ENCODE measurements at regions not wholly inside any gene's neighbourhood (a gene's known extent, or its start where the extent isn't known, plus 50 kb on each side); places are given as distances from the start of the nearest gene placed in this dataset.

GRCh38 chr22:48835364-48835763 lies 992.3 kb downstream of the BRD1 start:
- Histone ChIP-seq H3K4me1 (ENCODE audit: insufficient read depth) (no peaks in the 10 kb centered on the region), H3K27ac (no peak overlapping the region), H3K27me3 (no peaks in the 10 kb centered on the region), H3K9me3 (no peaks in the 10 kb centered on the region), H3K36me3 (no peaks in the 10 kb centered on the region), H3K4me3 (no peak overlapping the region)
- intact Hi-C loops (cut with DNase I): no loop called here
- WGBS, 3 donors: 42 to 58% (median 48%) methylated on average over 11 of the region's 11 CpGs
- TF ChIP-seq, protein P1, sequence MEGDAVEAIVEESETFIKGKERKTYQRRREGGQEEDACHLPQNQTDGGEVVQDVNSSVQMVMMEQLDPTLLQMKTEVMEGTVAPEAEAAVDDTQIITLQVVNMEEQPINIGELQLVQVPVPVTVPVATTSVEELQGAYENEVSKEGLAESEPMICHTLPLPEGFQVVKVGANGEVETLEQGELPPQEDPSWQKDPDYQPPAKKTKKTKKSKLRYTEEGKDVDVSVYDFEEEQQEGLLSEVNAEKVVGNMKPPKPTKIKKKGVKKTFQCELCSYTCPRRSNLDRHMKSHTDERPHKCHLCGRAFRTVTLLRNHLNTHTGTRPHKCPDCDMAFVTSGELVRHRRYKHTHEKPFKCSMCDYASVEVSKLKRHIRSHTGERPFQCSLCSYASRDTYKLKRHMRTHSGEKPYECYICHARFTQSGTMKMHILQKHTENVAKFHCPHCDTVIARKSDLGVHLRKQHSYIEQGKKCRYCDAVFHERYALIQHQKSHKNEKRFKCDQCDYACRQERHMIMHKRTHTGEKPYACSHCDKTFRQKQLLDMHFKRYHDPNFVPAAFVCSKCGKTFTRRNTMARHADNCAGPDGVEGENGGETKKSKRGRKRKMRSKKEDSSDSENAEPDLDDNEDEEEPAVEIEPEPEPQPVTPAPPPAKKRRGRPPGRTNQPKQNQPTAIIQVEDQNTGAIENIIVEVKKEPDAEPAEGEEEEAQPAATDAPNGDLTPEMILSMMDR (IDR thresholded peaks at IDR 0.05): no peak
- TF ChIP-seq EP300 (IDR thresholded peaks at IDR 0.05) (no peak), POLR2A (IDR thresholded peaks at IDR 0.05) (no peak)
- DNase-seq: no peak

DNA sequence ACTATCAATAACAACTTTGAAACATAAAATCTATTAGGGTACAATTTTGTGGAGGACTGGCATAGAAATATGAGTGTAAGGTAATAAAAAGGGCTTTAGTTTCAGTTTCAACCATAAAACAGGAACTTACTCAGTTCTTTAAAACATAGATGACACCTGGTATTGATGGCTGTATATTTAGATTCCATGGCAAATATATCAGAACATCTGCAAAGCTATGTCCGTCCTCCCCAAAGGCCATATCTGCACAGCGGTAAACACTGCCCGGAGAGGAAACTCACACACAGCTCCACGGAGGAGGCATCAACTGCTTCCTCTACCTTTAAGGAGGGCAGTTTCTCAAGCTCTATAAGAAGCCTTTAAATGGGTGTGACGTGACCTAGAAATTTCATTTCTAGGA lies 993.3 kb downstream of the BRD1 start:
- H3K27me3 ChIP-seq: no peaks in the 10 kb centered on the region
- no peak overlapping the region for H3K4me3 ChIP-seq
- DNase-seq: no peak
- no peak overlapping the region for H3K27ac ChIP-seq
- H3K36me3 ChIP-seq: no peaks in the 10 kb centered on the region
- no peaks in the 10 kb centered on the region for H3K9me3 ChIP-seq
- intact Hi-C loops (cut with DNase I): no loop called here
- H3K4me1 ChIP-seq (ENCODE audit: insufficient read depth): no peaks in the 10 kb centered on the region
- 49 to 75% (median 64%) methylated on average over 5 of the region's 5 CpGs for WGBS, 3 donors
- TF ChIP-seq, protein P1 (IDR thresholded peaks at IDR 0.05): no peak
- no peak for TF ChIP-seq POLR2A (IDR thresholded peaks at IDR 0.05)
- TF ChIP-seq EP300 (IDR thresholded peaks at IDR 0.05): no peak

DNA sequence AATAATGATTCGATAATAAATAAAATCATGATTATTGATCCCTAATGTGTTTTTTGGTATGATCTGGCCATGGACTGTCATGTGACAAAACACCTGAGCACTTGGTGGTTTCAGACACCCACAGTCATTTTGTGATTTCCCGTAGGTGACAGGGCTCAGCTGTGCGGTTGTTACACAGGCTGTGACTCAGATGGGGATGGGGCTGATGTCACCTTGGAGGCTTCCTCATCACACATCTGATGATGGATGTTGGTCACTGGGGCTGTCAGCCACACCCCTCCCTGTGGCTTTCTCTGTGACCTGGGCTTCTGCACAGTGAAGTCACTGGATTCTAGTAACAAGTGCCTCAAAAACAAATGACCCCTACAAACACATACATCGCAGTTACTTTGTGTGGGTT lies 995.1 kb downstream of the BRD1 start:
- no peaks in the 10 kb centered on the region for H3K4me1 ChIP-seq (ENCODE audit: insufficient read depth)
- no peak for DNase-seq
- intact Hi-C loops (cut with DNase I): no loop called here
- no peak overlapping the region for H3K27ac ChIP-seq
- no peaks in the 10 kb centered on the region for H3K36me3 ChIP-seq
- WGBS, 3 donors: 93 to 97% (median 94%) methylated on average over 4 of the region's 4 CpGs
- TF ChIP-seq, protein P1 (IDR thresholded peaks at IDR 0.05): no peak
- TF ChIP-seq EP300 (IDR thresholded peaks at IDR 0.05) (no peak), POLR2A (IDR thresholded peaks at IDR 0.05) (no peak)
- H3K4me3 ChIP-seq: no peak overlapping the region
- H3K9me3 ChIP-seq: peaks cover 0 to 5% of the 10 kb centered on the region in 2 donors
- H3K27me3 ChIP-seq: no peaks in the 10 kb centered on the region

- H3K9me3 ChIP-seq: peaks cover 0 to 5% of the 10 kb centered on the region in 2 donors
- WGBS, 3 donors: 77 to 94% (median 91%) methylated on average over 6 of the region's 6 CpGs
- no peak overlapping the region for H3K4me3 ChIP-seq
- TF ChIP-seq, protein P1 (IDR thresholded peaks at IDR 0.05): no peak
- TF ChIP-seq EP300 (IDR thresholded peaks at IDR 0.05) (no peak), POLR2A (IDR thresholded peaks at IDR 0.05) (no peak)
- H3K27me3 ChIP-seq: no peaks in the 10 kb centered on the region
- H3K36me3 ChIP-seq: no peaks in the 10 kb centered on the region
- DNase-seq: no peak
- intact Hi-C loops (cut with DNase I): no loop called here
- H3K4me1 ChIP-seq (ENCODE audit: insufficient read depth): no peaks in the 10 kb centered on the region
- H3K27ac ChIP-seq: no peak overlapping the region
Measured at GRCh38 chr22:48829908-48830307, 997.8 kb downstream of the BRD1 start.

DNA sequence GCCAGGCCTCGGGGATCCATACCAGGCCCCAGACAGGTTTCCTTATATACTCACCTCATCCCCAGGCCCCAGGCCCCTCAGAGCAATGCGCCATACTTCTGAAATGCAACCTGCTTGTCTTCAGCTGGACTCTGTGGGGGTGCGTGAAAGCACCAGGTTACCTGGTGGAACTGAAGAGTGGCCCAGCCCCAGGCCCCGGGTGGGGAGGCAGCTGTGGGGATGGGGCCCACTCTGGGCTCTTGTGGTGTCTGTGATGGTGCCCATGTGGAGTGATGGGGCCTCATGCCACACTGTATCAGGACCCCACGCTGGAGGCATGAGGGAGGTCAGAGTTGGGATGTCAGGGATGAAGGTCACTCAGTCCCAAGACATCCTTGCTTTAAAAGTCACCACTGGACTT lies 999.0 kb downstream of the BRD1 start:
- TF ChIP-seq POLR2A (IDR thresholded peaks at IDR 0.05): no peak
- no peaks in the 10 kb centered on the region for H3K4me1 ChIP-seq (ENCODE audit: insufficient read depth)
- H3K27me3 ChIP-seq: no peaks in the 10 kb centered on the region
- intact Hi-C loops (cut with DNase I): no loop called here
- DNase-seq: no peak
- H3K27ac ChIP-seq: no peak overlapping the region
- H3K4me3 ChIP-seq: no peak overlapping the region
- 83 to 91% (median 89%) methylated on average over 5 of the region's 5 CpGs for WGBS, 3 donors
- H3K9me3 ChIP-seq: peaks cover 0 to 5% of the 10 kb centered on the region in 2 donors
- no peaks in the 10 kb centered on the region for H3K36me3 ChIP-seq
